RWPE1 (cell line): ENCODE measurements at regions not wholly inside any gene's neighbourhood (a gene's known extent, or its start where the extent isn't known, plus 50 kb on each side); places are given as distances from the start of the nearest gene placed in this dataset.

ENCODE experiments used
- CTCF ChIA-PET: fragments of 350-600 bp; sonication (Branson Sonifier 250); formaldehyde crosslinking; extraction: SDS; loops from one replicate; lab custom pipeline; 2021; lab: Yijun Ruan, JAX
- POLR2A ChIA-PET: fragments of 400-600 bp; formaldehyde crosslinking; extraction: SDS; loops from one replicate; lab custom pipeline; 2020; ENCODE audit warnings: antibody characterized with exemption; ENCODE audit not compliant: low non-redundant PET; lab: Yijun Ruan, JAX
- DNase-seq: peaks from one replicate; pipeline ENCODE4 v3.0.0; 2012; ENCODE audit warnings: low spot score
- H3K27ac ChIP-seq: fragments of 450-650 bp; 2 replicates; pipeline ENCODE4 v1.5.1; 2017
- CTCF ChIP-seq: fragments of 450-650 bp; conservative IDR thresholded peaks from 2 replicates; pipeline ENCODE4 v1.5.1; 2017; ENCODE audit warnings: low read depth, mild to moderate bottlenecking

GRCh38 chr14:97336179-97336578 lies 539.0 kb downstream of the VRK1 start:
- no peak overlapping the region for H3K27ac ChIP-seq
- CTCF ChIA-PET, result no interaction called here
- POLR2A ChIA-PET, result no interaction called here
- TF ChIP-seq CTCF, result no peak
- no peak for DNase-seq

GRCh38 chr14:97336816-97337215 lies 539.6 kb downstream of the VRK1 start:
- TF ChIP-seq CTCF, result no peak
- POLR2A ChIA-PET, result no interaction called here
- DNase-seq, result no peak
- H3K27ac ChIP-seq, result no peak overlapping the region
- CTCF ChIA-PET, result no interaction called here

- no peak for TF ChIP-seq CTCF
- no peak overlapping the region for H3K27ac ChIP-seq
- no peak for DNase-seq
- POLR2A ChIA-PET, result no interaction called here
- CTCF ChIA-PET, result no interaction called here
These were observed 540.1 kb downstream of the VRK1 start for GRCh38 chr14:97337267-97337666.

DNA sequence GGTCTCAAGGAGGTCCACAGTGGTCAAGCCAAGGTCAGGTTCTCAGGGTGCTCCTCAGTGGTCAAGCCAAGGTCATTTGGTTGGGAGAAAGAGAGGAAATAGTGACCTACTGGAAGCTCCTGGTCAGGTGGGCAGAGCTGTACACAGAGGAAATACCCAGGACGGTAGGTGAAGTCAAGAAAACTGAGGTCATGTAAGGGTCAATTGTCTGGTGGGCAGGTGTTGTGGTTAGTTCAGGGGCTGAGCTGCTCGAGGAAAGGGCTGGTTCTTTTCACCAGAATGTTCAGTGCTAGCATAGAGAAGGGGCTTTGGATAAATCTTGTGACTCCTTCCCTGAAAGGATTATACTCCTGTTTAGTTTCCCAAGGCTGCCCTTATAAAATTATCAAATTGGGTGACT lies 540.5 kb downstream of the VRK1 start:
- no peak overlapping the region for H3K27ac ChIP-seq
- ChIA-PET POLR2A (no interaction called here), CTCF (no interaction called here)
- DNase-seq, result no peak
- TF ChIP-seq CTCF, result no peak

- H3K27ac ChIP-seq, result no peak overlapping the region
- POLR2A ChIA-PET, result no interaction called here
- no peak for TF ChIP-seq CTCF
- DNase-seq, result no peak
- CTCF ChIA-PET, result interaction anchor here (0.6 kb wide), 1 partner anchor 314 kb away, joined by 3 read pairs; no protein-coding TSS in a partner anchor
These were observed 547.5 kb downstream of the VRK1 start for GRCh38 chr14:97344666-97345065.

DNA sequence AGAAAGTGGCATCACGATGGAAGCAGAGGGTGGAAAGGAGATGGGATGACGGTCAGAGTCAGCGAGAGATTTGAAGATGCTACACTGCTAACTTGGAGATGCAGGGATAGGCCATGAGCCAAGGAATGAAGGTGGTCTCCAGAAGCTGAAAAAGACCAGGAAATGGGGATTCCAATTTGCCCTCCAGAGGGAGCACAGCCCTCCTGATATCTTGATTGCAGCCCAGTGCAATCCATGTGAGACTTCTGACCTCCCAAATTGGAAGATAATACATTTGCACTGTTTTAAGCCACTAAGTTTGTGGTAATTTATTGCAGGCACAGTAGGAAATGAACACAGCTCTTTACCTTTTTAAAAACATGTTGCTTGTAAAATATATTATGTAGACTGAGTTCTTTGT lies 549.5 kb downstream of the VRK1 start:
- no peak overlapping the region for H3K27ac ChIP-seq
- TF ChIP-seq CTCF, result no peak
- DNase-seq, result no peak
- CTCF ChIA-PET, result interaction anchor here (0.6 kb wide), 1 partner anchor 250 kb away, joined by 3 read pairs; no protein-coding TSS in a partner anchor
- POLR2A ChIA-PET, result no interaction called here

DNA sequence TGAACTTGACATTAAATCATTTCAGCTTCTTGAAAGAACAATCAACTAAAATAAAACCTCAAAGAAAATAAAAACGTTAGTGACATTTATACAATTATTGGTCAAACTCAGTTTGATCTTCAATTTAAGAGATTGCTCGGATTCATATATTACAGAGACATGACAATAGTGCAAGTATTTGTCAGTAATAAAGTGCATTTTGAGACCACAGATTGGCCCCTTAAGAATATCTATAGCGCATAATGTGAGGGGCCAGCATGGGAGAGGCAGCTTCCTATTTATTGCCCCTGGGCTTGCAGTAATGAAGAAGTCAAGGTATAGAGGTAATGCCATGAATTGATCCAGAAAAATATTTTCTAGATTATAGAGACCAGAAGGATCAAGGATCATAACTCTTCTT lies 552.3 kb downstream of the VRK1 start:
- no peak for DNase-seq
- POLR2A ChIA-PET, result no interaction called here
- CTCF ChIA-PET, result no interaction called here
- no peak overlapping the region for H3K27ac ChIP-seq
- no peak for TF ChIP-seq CTCF
